Prostate gland (tissue), 2 donors: ENCODE measurements at regions not wholly inside any gene's neighbourhood (a gene's known extent, or its start where the extent isn't known, plus 50 kb on each side); places are given as distances from the start of the nearest gene placed in this dataset.

Source experiments
- POLR2A ChIP-seq: fragments of 450-650 bp; IDR thresholded peaks from one replicate; pipeline ENCODE4 v1.6.1; 2016; ENCODE audit warnings: antibody characterized with exemption, mild to moderate bottlenecking
- TF ChIP-seq, protein P1 (sequence below), 4 experiments: fragments of 200-600 bp in 2 of 4; fragments of 450-650 bp in 2 of 4; sonication (generic) in 2 of 4; IDR thresholded peaks; 1 replicate in 3 of 4; 2 replicates in 1 of 4; pipeline ENCODE4 v1.5.1; 2016 to 2019; ENCODE audit warnings: antibody characterized with exemption in 4 of 4, mild to moderate bottlenecking in 2 of 4, moderate library complexity in 2 of 4

GRCh38 chr5:124521461-124522230 lies 224.8 kb downstream of the ZNF608 start:
- TF ChIP-seq, protein P1, sequence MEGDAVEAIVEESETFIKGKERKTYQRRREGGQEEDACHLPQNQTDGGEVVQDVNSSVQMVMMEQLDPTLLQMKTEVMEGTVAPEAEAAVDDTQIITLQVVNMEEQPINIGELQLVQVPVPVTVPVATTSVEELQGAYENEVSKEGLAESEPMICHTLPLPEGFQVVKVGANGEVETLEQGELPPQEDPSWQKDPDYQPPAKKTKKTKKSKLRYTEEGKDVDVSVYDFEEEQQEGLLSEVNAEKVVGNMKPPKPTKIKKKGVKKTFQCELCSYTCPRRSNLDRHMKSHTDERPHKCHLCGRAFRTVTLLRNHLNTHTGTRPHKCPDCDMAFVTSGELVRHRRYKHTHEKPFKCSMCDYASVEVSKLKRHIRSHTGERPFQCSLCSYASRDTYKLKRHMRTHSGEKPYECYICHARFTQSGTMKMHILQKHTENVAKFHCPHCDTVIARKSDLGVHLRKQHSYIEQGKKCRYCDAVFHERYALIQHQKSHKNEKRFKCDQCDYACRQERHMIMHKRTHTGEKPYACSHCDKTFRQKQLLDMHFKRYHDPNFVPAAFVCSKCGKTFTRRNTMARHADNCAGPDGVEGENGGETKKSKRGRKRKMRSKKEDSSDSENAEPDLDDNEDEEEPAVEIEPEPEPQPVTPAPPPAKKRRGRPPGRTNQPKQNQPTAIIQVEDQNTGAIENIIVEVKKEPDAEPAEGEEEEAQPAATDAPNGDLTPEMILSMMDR (IDR thresholded peaks at IDR 0.05): no peak
- no peak for TF ChIP-seq POLR2A
